H9 (cell line): ENCODE measurements at regions not wholly inside any gene's neighbourhood (a gene's known extent, or its start where the extent isn't known, plus 50 kb on each side); places are given as distances from the start of the nearest gene placed in this dataset.

Source experiments
- DNase-seq: peaks from one replicate; pipeline ENCODE4 v3.0.0-alpha.2; 2017
- H2AFZ ChIP-seq: one replicate; pipeline ENCODE4 v1.6.1; 2013; ENCODE audit warnings: mild to moderate bottlenecking, low read length, control low read depth, moderate library complexity
- H2AK5ac ChIP-seq: 2 replicates; pipeline ENCODE4 v1.6.1; 2013; ENCODE audit warnings: low read length, control low read depth, mixed read lengths; ENCODE audit not compliant: insufficient read length
- H2BK120ac ChIP-seq: one replicate; pipeline ENCODE4 v1.6.1; 2013; ENCODE audit warnings: low read depth, mild to moderate bottlenecking, low read length, control low read depth, inconsistent platforms; ENCODE audit not compliant: poor library complexity, severe bottlenecking
- H2BK12ac ChIP-seq: 2 replicates; pipeline ENCODE4 v1.6.1; 2013; ENCODE audit warnings: low read length, control low read depth, mixed read lengths, low read depth; ENCODE audit not compliant: insufficient read length
- H2BK15ac ChIP-seq: 2 replicates; pipeline ENCODE4 v1.6.1; 2013; ENCODE audit warnings: low read depth, low read length, control low read depth
- H2BK20ac ChIP-seq: one replicate; pipeline ENCODE4 v1.6.1; 2013; ENCODE audit warnings: low read depth, mild to moderate bottlenecking, low read length, control low read depth, inconsistent platforms; ENCODE audit not compliant: poor library complexity, severe bottlenecking
- H2BK5ac ChIP-seq: 2 replicates; pipeline ENCODE4 v1.6.1; 2013; ENCODE audit warnings: low read length, control low read depth, mixed read lengths; ENCODE audit not compliant: insufficient read length
- H3K14ac ChIP-seq: 2 replicates; pipeline ENCODE4 v1.6.1; 2013; ENCODE audit warnings: low read length, control low read depth; ENCODE audit not compliant: insufficient read depth
- H3K18ac ChIP-seq: 2 replicates; pipeline ENCODE4 v1.6.1; 2013; ENCODE audit warnings: low read depth, mild to moderate bottlenecking, mixed read lengths, low read length, control low read depth; ENCODE audit not compliant: insufficient read length
- H3K23ac ChIP-seq: 2 replicates; pipeline ENCODE4 v1.6.1; 2013; ENCODE audit warnings: low read length, control low read depth, mixed read lengths, low read depth; ENCODE audit not compliant: insufficient read length
- H3K23me2 ChIP-seq: 2 replicates; pipeline ENCODE4 v1.6.1; 2013; ENCODE audit warnings: low read depth, mild to moderate bottlenecking, mixed read lengths, low read length, control low read depth; ENCODE audit not compliant: insufficient read length, poor library complexity, severe bottlenecking
- H3K27ac ChIP-seq: 2 replicates; pipeline ENCODE4 v1.5.1; 2013; ENCODE audit warnings: low read length, control low read depth, mixed read lengths, low read depth; ENCODE audit not compliant: insufficient read length
- H3K27me3 ChIP-seq: 2 replicates; pipeline ENCODE4 v1.6.1; 2013; ENCODE audit warnings: low read length, control low read depth, inconsistent platforms; ENCODE audit not compliant: insufficient read depth
- H3K4ac ChIP-seq: 2 replicates; pipeline ENCODE4 v1.6.1; 2013; ENCODE audit warnings: low read depth, mild to moderate bottlenecking, control low read depth, inconsistent platforms, low read length, moderate library complexity
- H3K4me1 ChIP-seq: 2 replicates; pipeline ENCODE4 v1.6.1; 2013; ENCODE audit warnings: low read length, control low read depth, inconsistent platforms; ENCODE audit not compliant: insufficient read depth
- H3K4me2 ChIP-seq: 2 replicates; pipeline ENCODE4 v1.6.1; 2013; ENCODE audit warnings: low read length, control low read depth, mixed read lengths; ENCODE audit not compliant: insufficient read length, insufficient read depth
- H3K56ac ChIP-seq: 2 replicates; pipeline ENCODE4 v1.6.1; 2013; ENCODE audit warnings: low read depth, mild to moderate bottlenecking, mixed read lengths, low read length, control low read depth; ENCODE audit not compliant: insufficient read length
- H3K79me1 ChIP-seq: 2 replicates; pipeline ENCODE4 v1.6.1; 2013; ENCODE audit warnings: low read depth, mild to moderate bottlenecking, moderate library complexity, low read length, control low read depth, inconsistent platforms; ENCODE audit not compliant: insufficient read depth, poor library complexity, severe bottlenecking
- H3K79me2 ChIP-seq: 2 replicates; pipeline ENCODE4 v1.6.1; 2013; ENCODE audit warnings: low read length, control low read depth, inconsistent platforms; ENCODE audit not compliant: insufficient read depth
- H3K9ac ChIP-seq: 2 replicates; pipeline ENCODE4 v1.6.1; 2013; ENCODE audit warnings: low read length, control low read depth, mixed read lengths; ENCODE audit not compliant: insufficient read length; ENCODE audit errors: extremely low read depth
- H3K9me3 ChIP-seq: one replicate; pipeline ENCODE4 v1.6.1; 2013; ENCODE audit warnings: low read depth, low read length, inconsistent platforms; ENCODE audit not compliant: control insufficient read depth
- H3T11ph ChIP-seq: one replicate; pipeline ENCODE4 v1.6.1; 2013; ENCODE audit warnings: mild to moderate bottlenecking, low read length, control low read depth, inconsistent platforms
- H4K20me1 ChIP-seq: one replicate; pipeline ENCODE4 v1.6.1; 2013; ENCODE audit not compliant: control insufficient read depth, insufficient read length, insufficient read depth
- H4K5ac ChIP-seq: 2 replicates; pipeline ENCODE4 v1.6.1; 2013; ENCODE audit warnings: low read depth, mild to moderate bottlenecking, mixed read lengths, low read length, control low read depth; ENCODE audit not compliant: insufficient read length
- H4K8ac ChIP-seq: replicated peaks from 2 replicates; pipeline ENCODE4 v1.6.1; 2013; ENCODE audit warnings: low read length, control low read depth, mixed read lengths, low read depth; ENCODE audit not compliant: insufficient read length
- H4K91ac ChIP-seq: 2 replicates; pipeline ENCODE4 v1.6.1; 2013; ENCODE audit warnings: low read depth, mild to moderate bottlenecking, moderate library complexity, mixed read lengths, low read length, control low read depth; ENCODE audit not compliant: insufficient read length
- H3K27ac Mint-ChIP-seq, 3 experiments: 2 replicates in 2 of 3; 3 replicates in 1 of 3; pipeline ENCODE4 v1.8.0; 2020 to 2021; ENCODE audit warnings: mixed read lengths in 3 of 3, mild to moderate bottlenecking in 1 of 3, moderate library complexity in 1 of 3
- H3K27me3 Mint-ChIP-seq: 2 replicates; pipeline ENCODE4 v1.8.0; 2021; ENCODE audit warnings: low read depth, mild to moderate bottlenecking, moderate library complexity, mixed read lengths
- H3K36me3 Mint-ChIP-seq, 3 experiments: 2 replicates in 2 of 3; 3 replicates in 1 of 3; pipeline ENCODE4 v1.8.0; 2020 to 2021; ENCODE audit warnings: low read depth in 3 of 3, mixed read lengths in 3 of 3; ENCODE audit not compliant: insufficient read depth in 1 of 3
- H3K4me1 Mint-ChIP-seq, 2 experiments: 2 replicates each; pipeline ENCODE4 v1.8.0; 2020; ENCODE audit warnings: mixed read lengths in 2 of 2
- H3K4me3 Mint-ChIP-seq, 2 experiments: 2 replicates in 1 of 2; 3 replicates in 1 of 2; pipeline ENCODE4 v1.8.0; 2020 to 2021; ENCODE audit warnings: mild to moderate bottlenecking in 2 of 2, mixed read lengths in 2 of 2, moderate library complexity in 1 of 2
- H3K9me3 Mint-ChIP-seq, 2 experiments: 2 replicates in 1 of 2; 3 replicates in 1 of 2; pipeline ENCODE4 v1.8.0; 2020; ENCODE audit warnings: mild to moderate bottlenecking in 2 of 2, mixed read lengths in 2 of 2, moderate library complexity in 1 of 2
- WGBS: extraction: QIAGEN DNeasy Blood & Tissue Kit; methylation state at CpG from one replicate; pipeline ENCODE4 v1.1.7; 2013; ENCODE audit warnings: missing lambda C conversion rate, low lambda C conversion rate, mixed read lengths; ENCODE audit not compliant: insufficient read length; ENCODE audit errors: extremely low coverage; 5-methylcytosine and 5-hydroxymethylcytosine counted together
- TF ChIP-seq, protein P1 (sequence below): fragments of 200-600 bp; sonication (generic); conservative IDR thresholded peaks from 3 replicates; pipeline ENCODE4 v1.8.0; 2021; ENCODE audit warnings: antibody characterized with exemption, mild to moderate bottlenecking

GRCh38 chr7:98456866-98457265 is 56.0 kb upstream of the BAIAP2L1 start:
- Mint-ChIP-seq H3K9me3 (peaks cover 16 to 20% of the 10 kb centered on the region in 2 experiments), H3K36me3 (peaks cover 2 to 11% (median 8%) of the 10 kb centered on the region in 3 experiments; a peak in 6 of 7 replicates), H3K4me3 (no peak overlapping the region), H3K27me3 (peaks cover 8% of the 10 kb centered on the region), H3K4me1 (peaks cover 0 to 4% of the 10 kb centered on the region in 2 experiments; a peak in 1 of 4 replicates), H3K27ac (peak overlapping the region in 1 of 3 experiments; percentile 85; a peak in 1 of 7 replicates)
- H2AFZ ChIP-seq, result no peak overlapping the region
- no peak overlapping the region for H4K91ac ChIP-seq
- H3K9me3 ChIP-seq, result peaks cover 15% of the 10 kb centered on the region
- no peaks in the 10 kb centered on the region for H3K4me1 ChIP-seq
- H4K8ac ChIP-seq, result no peak overlapping the region
- no peak for DNase-seq
- H3K4ac ChIP-seq, result no peak overlapping the region
- no peak overlapping the region for H2BK5ac ChIP-seq
- H2BK12ac ChIP-seq, result no peak overlapping the region
- H3K27ac ChIP-seq, result no peak overlapping the region
- no peaks in the 10 kb centered on the region for H4K20me1 ChIP-seq
- H3K18ac ChIP-seq, result peak overlapping the region; percentile 7
- H2AK5ac ChIP-seq, result no peak overlapping the region
- no peak overlapping the region for H2BK120ac ChIP-seq
- H3K56ac ChIP-seq, result no peak overlapping the region
- no CpG with 5 or more reads among the region's 6 CpGs for WGBS
- no peaks in the 10 kb centered on the region for H3K23me2 ChIP-seq
- no peak overlapping the region for H3K4me2 ChIP-seq
- H4K5ac ChIP-seq, result no peak overlapping the region
- H3K79me2 ChIP-seq, result no peaks in the 10 kb centered on the region
- no peak overlapping the region for H3K9ac ChIP-seq
- H2BK20ac ChIP-seq, result no peak overlapping the region
- H3K27me3 ChIP-seq, result no peaks in the 10 kb centered on the region
- H3K23ac ChIP-seq, result no peak overlapping the region
- H3K79me1 ChIP-seq, result no peaks in the 10 kb centered on the region
- no peak overlapping the region for H3T11ph ChIP-seq
- TF ChIP-seq, protein P1, sequence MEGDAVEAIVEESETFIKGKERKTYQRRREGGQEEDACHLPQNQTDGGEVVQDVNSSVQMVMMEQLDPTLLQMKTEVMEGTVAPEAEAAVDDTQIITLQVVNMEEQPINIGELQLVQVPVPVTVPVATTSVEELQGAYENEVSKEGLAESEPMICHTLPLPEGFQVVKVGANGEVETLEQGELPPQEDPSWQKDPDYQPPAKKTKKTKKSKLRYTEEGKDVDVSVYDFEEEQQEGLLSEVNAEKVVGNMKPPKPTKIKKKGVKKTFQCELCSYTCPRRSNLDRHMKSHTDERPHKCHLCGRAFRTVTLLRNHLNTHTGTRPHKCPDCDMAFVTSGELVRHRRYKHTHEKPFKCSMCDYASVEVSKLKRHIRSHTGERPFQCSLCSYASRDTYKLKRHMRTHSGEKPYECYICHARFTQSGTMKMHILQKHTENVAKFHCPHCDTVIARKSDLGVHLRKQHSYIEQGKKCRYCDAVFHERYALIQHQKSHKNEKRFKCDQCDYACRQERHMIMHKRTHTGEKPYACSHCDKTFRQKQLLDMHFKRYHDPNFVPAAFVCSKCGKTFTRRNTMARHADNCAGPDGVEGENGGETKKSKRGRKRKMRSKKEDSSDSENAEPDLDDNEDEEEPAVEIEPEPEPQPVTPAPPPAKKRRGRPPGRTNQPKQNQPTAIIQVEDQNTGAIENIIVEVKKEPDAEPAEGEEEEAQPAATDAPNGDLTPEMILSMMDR, result no peak
- no peak overlapping the region for H2BK15ac ChIP-seq
- no peak overlapping the region for H3K14ac ChIP-seq
